ENCODE measurements at regions not wholly inside any gene's neighbourhood (a gene's known extent, or its start where the extent isn't known, plus 50 kb on each side); places are given as distances from the start of the nearest gene placed in this dataset.

DNA sequence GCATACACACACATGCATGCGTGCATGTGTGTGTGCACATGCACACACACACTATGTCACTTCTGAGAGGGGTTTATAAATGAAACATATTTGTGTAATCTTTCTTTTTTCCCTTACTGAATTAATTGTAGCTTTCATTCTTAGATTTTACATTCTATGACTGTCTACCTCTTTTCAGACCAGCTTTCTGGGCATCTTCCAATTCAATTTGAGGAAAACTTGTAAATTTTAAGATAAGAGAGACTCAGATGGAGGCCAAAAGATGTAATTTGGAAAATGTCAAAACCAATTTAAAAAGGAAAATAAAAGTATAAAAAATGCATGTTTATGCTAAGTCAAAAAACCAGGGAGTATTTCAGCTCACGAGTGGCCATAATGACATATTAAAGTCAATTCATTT lies 594.5 kb downstream of the OLFM4 start:
- TF ChIP-seq POLR2A (IDR thresholded peaks at IDR 0.05) (no peak), EP300 (IDR thresholded peaks at IDR 0.05) (no peak), CTCF (IDR thresholded peaks at IDR 0.05) (no peak)

Measured in ovary (tissue), 3 donors.